Calu3 (cell line): ENCODE measurements at regions not wholly inside any gene's neighbourhood (a gene's known extent, or its start where the extent isn't known, plus 50 kb on each side); places are given as distances from the start of the nearest gene placed in this dataset.

ENCODE experiments used
- BruUV-seq: library from RNA; stranded (reverse); fragments of 400-500 nt; replicated peaks from 2 replicates; lab custom pipeline; 2021; lab: Mats Ljungman, UMichigan
- CTCF ChIA-PET: fragments of 300-600 bp; sonication (Branson Sonifier 250); formaldehyde crosslinking; loops from one replicate; lab custom pipeline; 2022; ENCODE audit warnings: antibody characterized with exemption; lab: Charles Lee
- DNase-seq: peaks from one replicate; pipeline ENCODE4 v3.0.0; 2022
- H3K27ac Mint-ChIP-seq: one replicate; pipeline ENCODE4 v1.8.0; 2022; ENCODE audit warnings: mixed read lengths; ENCODE audit not compliant: unreplicated experiment
- H3K27me3 Mint-ChIP-seq: one replicate; pipeline ENCODE4 v1.8.0; 2022; ENCODE audit warnings: mixed read lengths; ENCODE audit not compliant: unreplicated experiment
- H3K36me3 Mint-ChIP-seq: one replicate; pipeline ENCODE4 v1.8.0; 2022; ENCODE audit warnings: mild to moderate bottlenecking, moderate library complexity, mixed read lengths; ENCODE audit not compliant: insufficient read depth, unreplicated experiment
- H3K4me1 Mint-ChIP-seq: one replicate; pipeline ENCODE4 v1.8.0; 2022; ENCODE audit warnings: mild to moderate bottlenecking, low read depth, mixed read lengths; ENCODE audit not compliant: unreplicated experiment
- H3K4me3 Mint-ChIP-seq: one replicate; pipeline ENCODE4 v1.8.0; 2022; ENCODE audit warnings: mild to moderate bottlenecking, low read depth, moderate library complexity, mixed read lengths; ENCODE audit not compliant: unreplicated experiment
- H3K9me3 Mint-ChIP-seq: one replicate; pipeline ENCODE4 v1.8.0; 2022; ENCODE audit warnings: low read depth, mixed read lengths; ENCODE audit not compliant: unreplicated experiment
- intact Hi-C: fragments of 100-400 bp; cut with micrococcal nuclease; formaldehyde crosslinking; loops from one replicate; pipeline ENCODE4 v1.10.0; 2022; ENCODE audit not compliant: unreplicated experiment
- TF ChIP-seq, protein P1 (sequence below): fragments of 200-600 bp; IDR thresholded peaks from one replicate; pipeline ENCODE4 v1.8.0; 2022; ENCODE audit warnings: antibody characterized with exemption; ENCODE audit not compliant: unreplicated experiment

DNA sequence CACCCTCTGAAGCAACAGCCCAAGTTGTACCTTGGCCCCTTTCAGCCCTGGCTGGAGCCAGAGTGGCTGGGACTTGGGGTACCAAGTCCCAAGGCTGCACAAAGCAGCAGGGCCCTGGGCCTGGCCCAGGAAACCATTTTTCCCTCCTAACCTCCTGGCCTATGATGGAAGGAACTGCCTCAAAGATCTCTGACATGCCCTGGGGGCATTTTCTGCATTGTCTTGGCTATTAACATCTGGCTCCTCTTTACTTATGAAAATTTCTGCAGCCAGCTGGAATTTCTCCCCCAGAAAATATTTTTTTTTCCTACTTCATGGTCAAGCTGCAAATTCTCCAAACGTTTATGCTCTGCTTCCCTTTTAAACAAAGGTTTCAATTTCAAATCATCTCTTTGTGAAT lies 269.4 kb upstream of the CDYL start:
- CTCF ChIA-PET: no interaction called here
- H3K4me1 Mint-ChIP-seq: no peaks in the 10 kb centered on the region
- intact Hi-C loops: no loop called here
- no peak for DNase-seq
- peaks cover 6% of the 10 kb centered on the region for H3K9me3 Mint-ChIP-seq
- H3K36me3 Mint-ChIP-seq: no peaks in the 10 kb centered on the region
- BruUV-seq: no TSS peak
- peaks cover 40% of the 10 kb centered on the region for H3K27me3 Mint-ChIP-seq
- no peak overlapping the region for H3K4me3 Mint-ChIP-seq
- H3K27ac Mint-ChIP-seq: no peak overlapping the region
- TF ChIP-seq, protein P1, sequence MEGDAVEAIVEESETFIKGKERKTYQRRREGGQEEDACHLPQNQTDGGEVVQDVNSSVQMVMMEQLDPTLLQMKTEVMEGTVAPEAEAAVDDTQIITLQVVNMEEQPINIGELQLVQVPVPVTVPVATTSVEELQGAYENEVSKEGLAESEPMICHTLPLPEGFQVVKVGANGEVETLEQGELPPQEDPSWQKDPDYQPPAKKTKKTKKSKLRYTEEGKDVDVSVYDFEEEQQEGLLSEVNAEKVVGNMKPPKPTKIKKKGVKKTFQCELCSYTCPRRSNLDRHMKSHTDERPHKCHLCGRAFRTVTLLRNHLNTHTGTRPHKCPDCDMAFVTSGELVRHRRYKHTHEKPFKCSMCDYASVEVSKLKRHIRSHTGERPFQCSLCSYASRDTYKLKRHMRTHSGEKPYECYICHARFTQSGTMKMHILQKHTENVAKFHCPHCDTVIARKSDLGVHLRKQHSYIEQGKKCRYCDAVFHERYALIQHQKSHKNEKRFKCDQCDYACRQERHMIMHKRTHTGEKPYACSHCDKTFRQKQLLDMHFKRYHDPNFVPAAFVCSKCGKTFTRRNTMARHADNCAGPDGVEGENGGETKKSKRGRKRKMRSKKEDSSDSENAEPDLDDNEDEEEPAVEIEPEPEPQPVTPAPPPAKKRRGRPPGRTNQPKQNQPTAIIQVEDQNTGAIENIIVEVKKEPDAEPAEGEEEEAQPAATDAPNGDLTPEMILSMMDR: no peak

DNA sequence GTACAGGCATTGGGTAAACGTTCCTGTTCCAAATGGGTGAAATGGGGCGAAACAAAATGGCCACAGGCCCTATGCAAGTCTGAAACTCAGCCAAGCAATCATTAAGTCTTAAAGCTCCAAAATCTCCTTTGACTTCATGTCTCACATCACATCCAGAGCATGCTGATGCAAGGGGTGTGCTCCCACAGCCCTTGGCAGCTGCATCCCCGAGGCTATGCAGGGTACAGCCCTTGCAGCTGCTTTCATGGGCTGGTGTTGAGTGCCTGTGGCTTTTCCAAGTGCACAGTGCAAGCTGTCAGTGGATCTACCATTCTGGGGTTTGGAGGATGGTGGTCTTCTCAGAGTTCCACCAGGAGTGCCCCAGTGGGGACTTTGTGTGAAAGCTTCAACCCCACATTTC lies 270.0 kb upstream of the CDYL start:
- intact Hi-C loops: no loop called here
- no TSS peak for BruUV-seq

DNA sequence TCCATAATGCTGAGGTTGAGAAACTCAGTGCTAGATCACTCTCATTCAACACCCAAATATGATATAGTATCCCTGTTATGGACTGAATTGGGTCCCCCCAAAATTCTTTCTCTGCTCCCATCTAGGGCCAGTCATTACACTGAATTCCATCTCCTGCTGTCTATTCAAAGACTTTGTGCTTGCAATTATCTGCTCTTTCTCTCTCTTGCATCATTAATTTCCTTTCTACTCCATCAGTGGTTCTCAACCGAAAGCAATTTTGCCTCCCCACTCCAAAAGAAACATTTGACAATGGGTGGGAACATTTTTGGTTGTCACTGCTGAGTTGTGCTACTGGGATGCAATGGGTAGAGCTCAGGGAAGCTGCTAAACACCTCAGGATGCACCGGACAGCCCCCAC lies 271.5 kb upstream of the CDYL start:
- BruUV-seq: no TSS peak
- H3K36me3 Mint-ChIP-seq: no peaks in the 10 kb centered on the region
- TF ChIP-seq, protein P1: no peak
- no peaks in the 10 kb centered on the region for H3K4me1 Mint-ChIP-seq
- CTCF ChIA-PET: no interaction called here
- intact Hi-C loops: no loop called here
- no peak overlapping the region for H3K27ac Mint-ChIP-seq
- peaks cover 6% of the 10 kb centered on the region for H3K9me3 Mint-ChIP-seq
- no peak for DNase-seq
- H3K27me3 Mint-ChIP-seq: peaks cover 40% of the 10 kb centered on the region
- no peak overlapping the region for H3K4me3 Mint-ChIP-seq

More for the DNA sequence above, 270.0 kb upstream of the CDYL start:
- H3K27me3 Mint-ChIP-seq: peaks cover 40% of the 10 kb centered on the region
- CTCF ChIA-PET: no interaction called here
- no peak for DNase-seq
- H3K27ac Mint-ChIP-seq: no peak overlapping the region
- TF ChIP-seq, protein P1: no peak
- no peak overlapping the region for H3K4me3 Mint-ChIP-seq
- no peaks in the 10 kb centered on the region for H3K36me3 Mint-ChIP-seq
- no peaks in the 10 kb centered on the region for H3K4me1 Mint-ChIP-seq
- peaks cover 6% of the 10 kb centered on the region for H3K9me3 Mint-ChIP-seq

DNA sequence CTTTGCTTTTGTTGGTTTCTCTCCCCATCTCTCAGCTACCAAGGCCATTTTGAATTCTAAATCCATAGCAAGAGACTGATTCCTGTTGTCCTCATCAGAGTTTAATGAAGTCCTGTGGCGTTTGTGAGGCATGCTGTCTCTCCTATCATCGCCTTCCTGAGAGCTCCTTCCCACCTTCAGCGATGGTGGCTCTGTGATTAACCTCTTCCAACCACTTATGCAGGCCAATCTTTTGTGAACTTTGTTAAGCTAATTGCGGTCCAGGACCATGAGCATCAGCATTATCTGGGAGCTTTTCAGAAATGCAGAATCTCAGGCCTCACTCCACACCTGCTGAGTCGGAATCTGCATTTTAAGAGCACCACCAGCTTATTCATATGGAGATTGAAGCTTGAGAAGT lies 272.5 kb upstream of the CDYL start:
- Mint-ChIP-seq H3K4me3 (no peak overlapping the region), H3K27ac (no peak overlapping the region), H3K27me3 (peaks cover 40% of the 10 kb centered on the region), H3K4me1 (no peaks in the 10 kb centered on the region), H3K9me3 (peaks cover 6% of the 10 kb centered on the region), H3K36me3 (no peaks in the 10 kb centered on the region)
- TF ChIP-seq, protein P1: no peak
- DNase-seq: no peak
- intact Hi-C loops: no loop called here
- no TSS peak for BruUV-seq
- CTCF ChIA-PET: no interaction called here
